Breast epithelium (tissue), 3 donors: ENCODE measurements at regions not wholly inside any gene's neighbourhood (a gene's known extent, or its start where the extent isn't known, plus 50 kb on each side); places are given as distances from the start of the nearest gene placed in this dataset.

Experiments used
- POLR2A ChIP-seq: fragments of 450-650 bp; IDR thresholded peaks from one replicate; pipeline ENCODE4 v1.6.1; 2016; ENCODE audit warnings: antibody characterized with exemption, mild to moderate bottlenecking, moderate library complexity
- TF ChIP-seq, protein P1 (sequence below), 3 donors: fragments of 450-650 bp; IDR thresholded peaks; one replicate each; pipeline ENCODE4 v1.5.1; 2016 to 2017; ENCODE audit warnings: antibody characterized with exemption in 3 of 3, mild to moderate bottlenecking in 3 of 3, moderate library complexity in 3 of 3

DNA sequence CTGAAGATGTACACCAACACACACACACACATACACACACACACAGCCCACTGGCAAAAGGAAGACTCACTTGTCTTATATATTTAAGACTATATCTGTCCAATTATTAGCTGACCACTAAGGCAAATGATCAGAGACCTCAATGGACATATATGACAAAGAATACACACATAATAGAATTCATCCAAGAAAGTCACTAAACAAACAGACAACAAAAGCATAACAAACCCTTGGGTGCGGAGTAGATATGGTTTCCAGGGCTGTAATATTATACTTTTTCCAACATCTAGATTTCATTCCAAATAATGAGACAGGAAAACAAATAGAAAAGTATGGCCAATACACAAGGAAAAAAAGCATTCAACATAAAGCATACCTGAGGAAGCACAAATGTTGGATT, 72.3 kb upstream of the PRICKLE2 start:
- TF ChIP-seq, protein P1, sequence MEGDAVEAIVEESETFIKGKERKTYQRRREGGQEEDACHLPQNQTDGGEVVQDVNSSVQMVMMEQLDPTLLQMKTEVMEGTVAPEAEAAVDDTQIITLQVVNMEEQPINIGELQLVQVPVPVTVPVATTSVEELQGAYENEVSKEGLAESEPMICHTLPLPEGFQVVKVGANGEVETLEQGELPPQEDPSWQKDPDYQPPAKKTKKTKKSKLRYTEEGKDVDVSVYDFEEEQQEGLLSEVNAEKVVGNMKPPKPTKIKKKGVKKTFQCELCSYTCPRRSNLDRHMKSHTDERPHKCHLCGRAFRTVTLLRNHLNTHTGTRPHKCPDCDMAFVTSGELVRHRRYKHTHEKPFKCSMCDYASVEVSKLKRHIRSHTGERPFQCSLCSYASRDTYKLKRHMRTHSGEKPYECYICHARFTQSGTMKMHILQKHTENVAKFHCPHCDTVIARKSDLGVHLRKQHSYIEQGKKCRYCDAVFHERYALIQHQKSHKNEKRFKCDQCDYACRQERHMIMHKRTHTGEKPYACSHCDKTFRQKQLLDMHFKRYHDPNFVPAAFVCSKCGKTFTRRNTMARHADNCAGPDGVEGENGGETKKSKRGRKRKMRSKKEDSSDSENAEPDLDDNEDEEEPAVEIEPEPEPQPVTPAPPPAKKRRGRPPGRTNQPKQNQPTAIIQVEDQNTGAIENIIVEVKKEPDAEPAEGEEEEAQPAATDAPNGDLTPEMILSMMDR (IDR thresholded peaks at IDR 0.05), result no peak
- no peak for TF ChIP-seq POLR2A
